Suprapubic skin (tissue), 4 donors: ENCODE measurements at regions not wholly inside any gene's neighbourhood (a gene's known extent, or its start where the extent isn't known, plus 50 kb on each side); places are given as distances from the start of the nearest gene placed in this dataset.

Source experiments
- CTCF ChIP-seq, 2 donors: fragments of 200-600 bp in 1 of 2; fragments of 450-650 bp in 1 of 2; sonication (generic) in 1 of 2; IDR thresholded peaks; one replicate each; pipeline ENCODE4 v1.5.1; 2016 to 2019; ENCODE audit warnings: antibody characterized with exemption in 2 of 2, mild to moderate bottlenecking in 1 of 2, moderate library complexity in 1 of 2
- EP300 ChIP-seq: sonication (generic); formaldehyde crosslinking; IDR thresholded peaks from one replicate; pipeline ENCODE4 v1.6.1; 2017; ENCODE audit warnings: antibody characterized with exemption
- POLR2A ChIP-seq, 2 donors: fragments of 450-650 bp; IDR thresholded peaks; one replicate each; pipeline ENCODE4 v1.6.1; 2017; ENCODE audit warnings: antibody characterized with exemption in 2 of 2, mild to moderate bottlenecking in 2 of 2, moderate library complexity in 2 of 2
- POLR2AphosphoS5 ChIP-seq, 3 donors: sonication (generic); formaldehyde crosslinking; IDR thresholded peaks; one replicate each; pipeline ENCODE4 v1.6.1; 2017; ENCODE audit warnings: antibody characterized with exemption in 3 of 3

- TF ChIP-seq POLR2AphosphoS5 (IDR thresholded peaks at IDR 0.05) (no peak), CTCF (IDR thresholded peaks at IDR 0.05) (no peak), POLR2A (IDR thresholded peaks at IDR 0.05) (no peak), EP300 (no peak)
Measured at GRCh38 chr6:100203400-100203799, 209.4 kb upstream of the MCHR2 start.
